Astrocyte (in vitro differentiated cells and primary cell): ENCODE measurements at regions not wholly inside any gene's neighbourhood (a gene's known extent, or its start where the extent isn't known, plus 50 kb on each side); places are given as distances from the start of the nearest gene placed in this dataset.

Experiments used
- EZH2 ChIP-seq: IDR thresholded peaks from 2 replicates; pipeline ENCODE4 v1.6.1; 2012; ENCODE audit warnings: mild to moderate bottlenecking, low read length, inconsistent platforms; ENCODE audit not compliant: insufficient read depth
- TF ChIP-seq, protein P1 (sequence below): IDR thresholded peaks from 2 replicates; pipeline ENCODE4 v1.5.1; 2011; ENCODE audit warnings: low read depth, mild to moderate bottlenecking, inconsistent platforms, low read length, moderate library complexity; ENCODE audit not compliant: insufficient read depth

DNA sequence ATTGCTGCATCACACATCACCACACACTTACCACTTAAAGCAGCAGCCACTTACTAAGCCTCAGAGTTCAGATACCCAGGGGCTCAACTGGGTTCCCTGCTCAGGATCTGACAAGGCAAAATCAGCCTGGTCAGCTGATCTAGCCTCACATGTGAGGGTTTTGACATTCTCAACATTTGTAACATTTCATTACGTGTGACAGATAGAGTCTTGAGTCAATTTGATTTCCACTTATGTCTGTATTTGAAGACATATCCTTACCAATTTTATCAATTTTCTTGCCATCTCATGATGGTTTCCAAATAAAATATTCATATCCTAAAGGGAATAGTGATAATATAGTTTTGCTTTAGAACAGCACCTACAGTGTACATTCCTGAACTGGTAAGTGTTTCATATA is 494.7 kb upstream of the PFKP start:
- TF ChIP-seq, protein P1, sequence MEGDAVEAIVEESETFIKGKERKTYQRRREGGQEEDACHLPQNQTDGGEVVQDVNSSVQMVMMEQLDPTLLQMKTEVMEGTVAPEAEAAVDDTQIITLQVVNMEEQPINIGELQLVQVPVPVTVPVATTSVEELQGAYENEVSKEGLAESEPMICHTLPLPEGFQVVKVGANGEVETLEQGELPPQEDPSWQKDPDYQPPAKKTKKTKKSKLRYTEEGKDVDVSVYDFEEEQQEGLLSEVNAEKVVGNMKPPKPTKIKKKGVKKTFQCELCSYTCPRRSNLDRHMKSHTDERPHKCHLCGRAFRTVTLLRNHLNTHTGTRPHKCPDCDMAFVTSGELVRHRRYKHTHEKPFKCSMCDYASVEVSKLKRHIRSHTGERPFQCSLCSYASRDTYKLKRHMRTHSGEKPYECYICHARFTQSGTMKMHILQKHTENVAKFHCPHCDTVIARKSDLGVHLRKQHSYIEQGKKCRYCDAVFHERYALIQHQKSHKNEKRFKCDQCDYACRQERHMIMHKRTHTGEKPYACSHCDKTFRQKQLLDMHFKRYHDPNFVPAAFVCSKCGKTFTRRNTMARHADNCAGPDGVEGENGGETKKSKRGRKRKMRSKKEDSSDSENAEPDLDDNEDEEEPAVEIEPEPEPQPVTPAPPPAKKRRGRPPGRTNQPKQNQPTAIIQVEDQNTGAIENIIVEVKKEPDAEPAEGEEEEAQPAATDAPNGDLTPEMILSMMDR, result no peak
- no peak for TF ChIP-seq EZH2
